WI38 (cell line): ENCODE measurements at regions not wholly inside any gene's neighbourhood (a gene's known extent, or its start where the extent isn't known, plus 50 kb on each side); places are given as distances from the start of the nearest gene placed in this dataset.

ENCODE experiments used
- H3K4me3 ChIP-seq: 2 replicates; pipeline ENCODE4 v1.5.1; 2011; ENCODE audit warnings: low read depth, mild to moderate bottlenecking, control low read depth, low read length
- TF ChIP-seq, protein P1 (sequence below): IDR thresholded peaks from 2 replicates; pipeline ENCODE4 v1.5.1; 2012; ENCODE audit warnings: low read depth, mild to moderate bottlenecking, control low read depth, low read length

- no peak overlapping the region for H3K4me3 ChIP-seq
- TF ChIP-seq, protein P1, sequence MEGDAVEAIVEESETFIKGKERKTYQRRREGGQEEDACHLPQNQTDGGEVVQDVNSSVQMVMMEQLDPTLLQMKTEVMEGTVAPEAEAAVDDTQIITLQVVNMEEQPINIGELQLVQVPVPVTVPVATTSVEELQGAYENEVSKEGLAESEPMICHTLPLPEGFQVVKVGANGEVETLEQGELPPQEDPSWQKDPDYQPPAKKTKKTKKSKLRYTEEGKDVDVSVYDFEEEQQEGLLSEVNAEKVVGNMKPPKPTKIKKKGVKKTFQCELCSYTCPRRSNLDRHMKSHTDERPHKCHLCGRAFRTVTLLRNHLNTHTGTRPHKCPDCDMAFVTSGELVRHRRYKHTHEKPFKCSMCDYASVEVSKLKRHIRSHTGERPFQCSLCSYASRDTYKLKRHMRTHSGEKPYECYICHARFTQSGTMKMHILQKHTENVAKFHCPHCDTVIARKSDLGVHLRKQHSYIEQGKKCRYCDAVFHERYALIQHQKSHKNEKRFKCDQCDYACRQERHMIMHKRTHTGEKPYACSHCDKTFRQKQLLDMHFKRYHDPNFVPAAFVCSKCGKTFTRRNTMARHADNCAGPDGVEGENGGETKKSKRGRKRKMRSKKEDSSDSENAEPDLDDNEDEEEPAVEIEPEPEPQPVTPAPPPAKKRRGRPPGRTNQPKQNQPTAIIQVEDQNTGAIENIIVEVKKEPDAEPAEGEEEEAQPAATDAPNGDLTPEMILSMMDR: no peak
Measured at GRCh38 chr2:41169744-41170143, 717.9 kb upstream of the SLC8A1 start.

GRCh38 chr2:41170589-41170988, 718.7 kb upstream of the SLC8A1 start:
- no peak overlapping the region for H3K4me3 ChIP-seq
- TF ChIP-seq, protein P1: no peak

DNA sequence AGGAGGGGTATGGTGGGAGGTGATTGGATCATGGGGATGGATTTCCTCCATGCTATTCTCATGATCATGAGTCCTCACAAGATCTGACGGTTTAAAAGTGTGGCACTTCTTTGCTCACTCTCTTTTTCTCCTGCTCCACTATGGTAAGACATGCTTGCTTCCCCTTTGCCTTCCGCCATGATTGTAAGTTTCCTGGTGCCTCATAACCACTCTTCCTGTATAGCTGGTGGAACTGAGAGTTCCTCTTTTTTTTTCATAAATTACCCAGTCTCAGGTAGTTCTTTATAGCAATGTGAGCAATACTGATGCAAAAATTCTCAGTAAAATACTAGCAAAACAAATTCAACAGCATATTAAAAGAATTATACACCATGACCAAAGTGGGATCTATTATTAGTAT, 728.5 kb upstream of the SLC8A1 start:
- TF ChIP-seq, protein P1: no peak
- H3K4me3 ChIP-seq: no peak overlapping the region

GRCh38 chr2:41182961-41183360, 731.1 kb upstream of the SLC8A1 start:
- TF ChIP-seq, protein P1: no peak
- H3K4me3 ChIP-seq: no peak overlapping the region

DNA sequence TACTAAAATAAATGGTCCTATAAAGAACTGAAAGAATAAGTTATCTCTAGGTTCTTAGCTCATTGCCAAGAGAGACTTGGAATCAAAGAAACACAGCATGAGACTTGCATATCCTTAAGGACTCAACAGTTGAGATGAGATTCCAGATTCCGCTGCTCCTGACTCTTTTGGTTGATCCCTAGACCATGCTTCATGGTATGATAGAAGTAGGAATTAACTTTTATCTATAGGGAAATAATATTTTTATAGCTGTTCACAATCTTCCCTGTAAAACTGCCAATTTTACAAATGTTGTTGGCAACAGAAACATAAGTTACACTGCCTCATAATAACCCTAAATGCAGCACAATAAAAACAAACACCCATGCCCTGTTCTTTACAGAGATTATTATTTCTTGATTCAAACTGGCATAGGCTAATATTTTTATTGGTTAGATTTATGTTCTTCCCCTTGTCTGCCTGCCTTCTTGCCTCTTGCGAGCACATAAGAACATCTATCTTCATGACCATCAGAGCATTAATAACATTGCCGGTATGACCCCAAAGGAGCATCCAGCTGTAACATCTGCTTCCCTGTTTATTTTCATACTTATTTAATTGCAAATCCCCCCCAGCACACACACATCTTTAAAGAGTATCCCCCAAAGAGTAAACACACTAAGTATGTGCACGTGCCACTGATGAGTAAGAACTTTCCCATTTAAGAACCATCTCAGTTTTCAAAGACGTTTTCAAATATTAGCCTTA, 735.7 kb upstream of the SLC8A1 start:
- no peak overlapping the region for H3K4me3 ChIP-seq
- TF ChIP-seq, protein P1: no peak

GRCh38 chr2:41194230-41194629, 742.3 kb upstream of the SLC8A1 start:
- TF ChIP-seq, protein P1: no peak

DNA sequence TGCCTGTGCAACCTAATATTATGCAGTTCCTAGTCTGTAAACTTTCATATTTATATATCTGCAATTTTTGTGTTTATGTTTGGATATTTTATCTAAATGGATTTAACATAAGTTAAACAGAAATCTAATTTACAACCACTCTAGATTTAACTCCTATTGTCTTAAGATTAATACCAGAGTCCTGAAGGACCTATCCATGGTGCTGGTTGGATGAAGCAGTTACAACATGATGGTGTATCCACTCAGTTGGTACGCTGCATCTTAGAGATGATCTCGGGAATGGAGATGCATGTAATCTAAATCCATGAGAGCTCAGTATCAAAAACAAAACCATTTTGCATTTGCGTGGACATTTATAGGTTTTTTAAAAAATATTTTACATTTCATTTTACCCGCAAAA, 745.9 kb upstream of the SLC8A1 start:
- no peak overlapping the region for H3K4me3 ChIP-seq
- TF ChIP-seq, protein P1: no peak

More at GRCh38 chr2:41194230-41194629, 742.3 kb upstream of the SLC8A1 start:
- H3K4me3 ChIP-seq: no peak overlapping the region
